ENCODE measurements at regions not wholly inside any gene's neighbourhood (a gene's known extent, or its start where the extent isn't known, plus 50 kb on each side); places are given as distances from the start of the nearest gene placed in this dataset.

DNA sequence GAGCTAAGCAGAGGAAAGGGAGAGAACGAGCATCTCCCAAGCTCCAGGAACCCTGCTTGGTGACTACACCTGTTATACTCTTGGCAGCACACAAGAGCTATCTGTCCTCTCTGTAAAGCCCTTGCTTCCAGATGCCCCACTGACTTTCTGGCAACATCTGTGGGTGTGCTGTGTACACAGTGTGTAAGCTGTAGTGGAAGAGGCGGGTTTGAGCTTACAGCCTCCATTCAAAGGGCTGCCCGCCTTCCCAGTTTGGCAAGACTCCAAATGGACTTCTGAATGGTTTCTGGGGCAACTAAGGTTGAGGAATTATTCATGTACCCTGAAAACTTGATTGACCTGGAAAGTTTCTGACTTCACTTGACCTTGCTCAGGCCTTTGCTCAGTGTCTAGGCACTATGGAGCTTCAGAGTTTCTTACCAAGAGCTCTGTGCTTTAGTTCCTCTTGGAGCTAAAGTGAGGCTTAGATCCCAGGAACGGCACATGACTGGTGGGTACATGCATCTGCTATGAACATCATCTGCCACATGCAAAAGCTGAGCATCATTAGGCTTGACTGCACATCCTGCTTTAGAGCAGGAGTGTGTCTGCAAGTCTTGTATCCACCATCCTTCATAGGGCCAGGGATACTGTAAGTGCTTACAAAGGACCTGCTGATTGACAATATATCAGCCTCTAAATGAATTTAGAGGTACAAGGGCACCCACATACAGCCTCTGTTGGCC is 290.9 kb upstream of the SIX2 start:
- no peak overlapping the region for H2BK12ac ChIP-seq (ENCODE audit: low read length)
- no peak overlapping the region for H2BK5ac ChIP-seq (ENCODE audit: low read depth, low read length, poor library complexity)
- H3K4me2 ChIP-seq (ENCODE audit: low read length): no peak overlapping the region
- H2BK120ac ChIP-seq (ENCODE audit: insufficient read depth, low read length, poor library complexity): no peak overlapping the region
- H3K79me2 ChIP-seq (ENCODE audit: control insufficient read depth, insufficient read depth, low read length, poor library complexity): no peaks in the 10 kb centered on the region
- no peak overlapping the region for H2AK5ac ChIP-seq (ENCODE audit: low read length)
- H3K27ac ChIP-seq (ENCODE audit: low read depth, low read length): no peak overlapping the region
- H4K12ac ChIP-seq (ENCODE audit: low read depth, low read length): no peak overlapping the region
- H4K91ac ChIP-seq (ENCODE audit: low read depth, low read length): no peak overlapping the region
- H3K14ac ChIP-seq (ENCODE audit: low read length): no peak overlapping the region
- no peaks in the 10 kb centered on the region for H3K36me3 ChIP-seq (ENCODE audit: control insufficient read depth in 1 of 2, insufficient read depth in 2 of 2, low read length in 2 of 2)
- H3K4me1 ChIP-seq (ENCODE audit: control insufficient read depth in 1 of 2, insufficient read depth in 2 of 2, low read length in 2 of 2): no peaks in the 10 kb centered on the region
- no peak overlapping the region for H4K8ac ChIP-seq (ENCODE audit: low read depth, low read length)
- WGBS (ENCODE audit: extremely low coverage, insufficient coverage, insufficient read length): no CpG with 5 or more reads among the region's 4 CpGs
- no peaks in the 10 kb centered on the region for H3K79me1 ChIP-seq (ENCODE audit: low read length)
- peaks cover 2% of the 10 kb centered on the region for H3K9me3 ChIP-seq (ENCODE audit: insufficient read depth, low read depth, low read length)
- no peaks in the 10 kb centered on the region for H3K27me3 ChIP-seq (ENCODE audit: insufficient read depth, low read length)
- H2AFZ ChIP-seq (ENCODE audit: insufficient read depth, low read length, poor library complexity): no peak overlapping the region
- no peak for DNase-seq
- H3K4me3 ChIP-seq (ENCODE audit: low read depth, low read length): no peak overlapping the region
- no peak overlapping the region for H3K9ac ChIP-seq (ENCODE audit: low read length)
- no peak overlapping the region for H3K18ac ChIP-seq (ENCODE audit: low read length)
- no peak overlapping the region for H3K4ac ChIP-seq (ENCODE audit: low read depth, low read length)
- no peak overlapping the region for H3K23ac ChIP-seq (ENCODE audit: low read length)

DNA sequence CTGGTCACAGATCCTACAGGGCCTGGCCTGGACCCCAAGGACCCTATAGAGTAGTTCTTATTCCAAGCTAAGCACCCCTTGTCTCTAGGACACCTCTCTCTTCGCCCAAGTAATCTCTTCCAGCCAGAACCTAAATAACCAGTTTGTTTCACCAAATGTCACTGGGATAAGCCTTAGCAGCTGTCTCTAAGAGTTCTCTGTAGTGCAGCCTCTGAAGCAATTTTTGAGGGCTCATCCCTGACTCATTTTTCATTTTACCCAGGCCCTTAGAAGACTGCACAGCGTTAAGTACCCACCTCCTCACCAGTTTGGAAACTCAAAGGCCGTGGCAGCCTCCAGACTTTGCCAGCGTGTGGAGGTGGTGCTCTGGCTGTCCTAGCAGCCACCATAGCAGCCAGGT is 290.1 kb upstream of the SIX2 start:
- Histone ChIP-seq H3K79me1 (ENCODE audit: low read length) (no peaks in the 10 kb centered on the region), H2BK5ac (ENCODE audit: low read depth, low read length, poor library complexity) (no peak overlapping the region), H3K9ac (ENCODE audit: low read length) (no peak overlapping the region), H3K79me2 (ENCODE audit: control insufficient read depth, insufficient read depth, low read length, poor library complexity) (no peaks in the 10 kb centered on the region), H4K91ac (ENCODE audit: low read depth, low read length) (no peak overlapping the region), H2AK5ac (ENCODE audit: low read length) (no peak overlapping the region), H2BK12ac (ENCODE audit: low read length) (no peak overlapping the region), H3K4me2 (ENCODE audit: low read length) (no peak overlapping the region), H3K4ac (ENCODE audit: low read depth, low read length) (no peak overlapping the region), H3K4me1 (ENCODE audit: control insufficient read depth in 1 of 2, insufficient read depth in 2 of 2, low read length in 2 of 2) (no peaks in the 10 kb centered on the region), H3K18ac (ENCODE audit: low read length) (no peak overlapping the region), H4K8ac (ENCODE audit: low read depth, low read length) (no peak overlapping the region), H2AFZ (ENCODE audit: insufficient read depth, low read length, poor library complexity) (no peak overlapping the region), H3K27me3 (ENCODE audit: insufficient read depth, low read length) (no peaks in the 10 kb centered on the region), H3K14ac (ENCODE audit: low read length) (no peak overlapping the region), H3K27ac (ENCODE audit: low read depth, low read length) (no peak overlapping the region), H3K9me3 (ENCODE audit: insufficient read depth, low read depth, low read length) (no peaks in the 10 kb centered on the region), H4K12ac (ENCODE audit: low read depth, low read length) (no peak overlapping the region), H3K23ac (ENCODE audit: low read length) (no peak overlapping the region), H2BK120ac (ENCODE audit: insufficient read depth, low read length, poor library complexity) (no peak overlapping the region), H3K4me3 (ENCODE audit: low read depth, low read length) (no peak overlapping the region), H3K36me3 (ENCODE audit: control insufficient read depth in 1 of 2, insufficient read depth in 2 of 2, low read length in 2 of 2) (no peaks in the 10 kb centered on the region)
- no CpG with 5 or more reads among the region's 4 CpGs for WGBS (ENCODE audit: extremely low coverage, insufficient coverage, insufficient read length)
- DNase-seq: no peak

DNA sequence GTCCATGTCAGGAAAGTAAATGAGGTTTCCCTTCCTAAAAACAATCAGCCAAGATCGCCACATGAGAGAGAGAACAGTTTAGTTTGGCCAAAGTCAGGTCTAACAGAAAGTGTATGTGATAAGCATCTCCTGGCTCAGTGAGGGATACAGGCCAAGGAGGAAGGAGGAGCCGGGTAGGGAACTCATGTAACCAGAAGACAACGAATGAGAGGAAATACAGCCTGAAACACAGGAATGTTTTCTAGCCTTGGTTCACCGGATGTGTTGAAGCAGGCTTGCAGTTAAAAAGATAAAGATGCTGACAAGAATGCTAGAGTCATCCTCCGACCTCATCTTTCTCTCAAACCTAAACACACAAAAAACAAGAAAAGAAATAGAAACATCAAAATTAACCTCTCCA is 283.9 kb upstream of the SIX2 start:
- H3K23ac ChIP-seq (ENCODE audit: low read length): no peak overlapping the region
- no peaks in the 10 kb centered on the region for H3K27me3 ChIP-seq (ENCODE audit: insufficient read depth, low read length)
- no peak overlapping the region for H2BK12ac ChIP-seq (ENCODE audit: low read length)
- H3K9me3 ChIP-seq (ENCODE audit: insufficient read depth, low read depth, low read length): no peaks in the 10 kb centered on the region
- no peak overlapping the region for H3K4ac ChIP-seq (ENCODE audit: low read depth, low read length)
- no peak overlapping the region for H4K91ac ChIP-seq (ENCODE audit: low read depth, low read length)
- DNase-seq: no peak
- no peaks in the 10 kb centered on the region for H3K4me1 ChIP-seq (ENCODE audit: control insufficient read depth in 1 of 2, insufficient read depth in 2 of 2, low read length in 2 of 2)
- H3K79me1 ChIP-seq (ENCODE audit: low read length): no peaks in the 10 kb centered on the region
- H3K27ac ChIP-seq (ENCODE audit: low read depth, low read length): no peak overlapping the region
- H2AFZ ChIP-seq (ENCODE audit: insufficient read depth, low read length, poor library complexity): no peak overlapping the region
- no CpG with 5 or more reads among the region's 5 CpGs for WGBS (ENCODE audit: extremely low coverage, insufficient coverage, insufficient read length)
- no peak overlapping the region for H3K9ac ChIP-seq (ENCODE audit: low read length)
- H2AK5ac ChIP-seq (ENCODE audit: low read length): no peak overlapping the region
- no peak overlapping the region for H4K8ac ChIP-seq (ENCODE audit: low read depth, low read length)
- no peak overlapping the region for H2BK5ac ChIP-seq (ENCODE audit: low read depth, low read length, poor library complexity)
- H3K18ac ChIP-seq (ENCODE audit: low read length): no peak overlapping the region
- H2BK120ac ChIP-seq (ENCODE audit: insufficient read depth, low read length, poor library complexity): no peak overlapping the region
- H3K4me2 ChIP-seq (ENCODE audit: low read length): no peak overlapping the region
- no peak overlapping the region for H3K14ac ChIP-seq (ENCODE audit: low read length)
- H4K12ac ChIP-seq (ENCODE audit: low read depth, low read length): no peak overlapping the region
- no peak overlapping the region for H3K4me3 ChIP-seq (ENCODE audit: low read depth, low read length)
- no peaks in the 10 kb centered on the region for H3K36me3 ChIP-seq (ENCODE audit: control insufficient read depth in 1 of 2, insufficient read depth in 2 of 2, low read length in 2 of 2)
- H3K79me2 ChIP-seq (ENCODE audit: control insufficient read depth, insufficient read depth, low read length, poor library complexity): no peaks in the 10 kb centered on the region

DNA sequence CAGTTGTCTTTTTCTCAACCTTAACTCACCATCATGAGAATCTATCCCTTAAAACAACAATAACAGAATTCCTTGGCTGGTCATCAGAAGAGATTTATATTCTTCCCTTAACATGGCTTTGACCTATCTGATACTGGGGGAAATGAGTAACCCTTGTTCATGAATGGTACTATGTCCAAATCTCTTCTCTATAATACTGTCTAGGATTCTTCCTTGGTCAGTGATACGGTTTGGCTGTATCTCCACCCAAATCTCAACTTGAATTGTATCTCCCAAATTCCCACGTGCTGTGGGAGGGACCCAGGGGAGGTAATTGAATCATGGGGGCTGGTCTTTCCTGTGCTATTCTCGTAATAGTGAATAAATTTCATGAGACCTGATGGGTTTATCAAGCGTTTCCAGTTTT is 282.0 kb upstream of the SIX2 start:
- Histone ChIP-seq H2AFZ (ENCODE audit: insufficient read depth, low read length, poor library complexity) (no peak overlapping the region), H4K91ac (ENCODE audit: low read depth, low read length) (no peak overlapping the region), H3K9ac (ENCODE audit: low read length) (no peak overlapping the region), H3K18ac (ENCODE audit: low read length) (no peak overlapping the region), H4K12ac (ENCODE audit: low read depth, low read length) (no peak overlapping the region), H3K79me2 (ENCODE audit: control insufficient read depth, insufficient read depth, low read length, poor library complexity) (no peaks in the 10 kb centered on the region), H2BK12ac (ENCODE audit: low read length) (no peak overlapping the region), H2BK120ac (ENCODE audit: insufficient read depth, low read length, poor library complexity) (no peak overlapping the region), H3K27ac (ENCODE audit: low read depth, low read length) (no peak overlapping the region), H4K8ac (ENCODE audit: low read depth, low read length) (no peak overlapping the region), H3K36me3 (ENCODE audit: control insufficient read depth in 1 of 2, insufficient read depth in 2 of 2, low read length in 2 of 2) (no peaks in the 10 kb centered on the region), H3K4me3 (ENCODE audit: low read depth, low read length) (no peak overlapping the region), H3K4ac (ENCODE audit: low read depth, low read length) (no peak overlapping the region), H3K14ac (ENCODE audit: low read length) (no peak overlapping the region), H3K23ac (ENCODE audit: low read length) (no peak overlapping the region), H2BK5ac (ENCODE audit: low read depth, low read length, poor library complexity) (no peak overlapping the region), H3K9me3 (ENCODE audit: insufficient read depth, low read depth, low read length) (no peaks in the 10 kb centered on the region), H2AK5ac (ENCODE audit: low read length) (no peak overlapping the region), H3K4me1 (ENCODE audit: control insufficient read depth in 1 of 2, insufficient read depth in 2 of 2, low read length in 2 of 2) (no peaks in the 10 kb centered on the region), H3K27me3 (ENCODE audit: insufficient read depth, low read length) (no peaks in the 10 kb centered on the region), H3K79me1 (ENCODE audit: low read length) (no peaks in the 10 kb centered on the region), H3K4me2 (ENCODE audit: low read length) (no peak overlapping the region)
- WGBS (ENCODE audit: extremely low coverage, insufficient coverage, insufficient read length): no CpG with 5 or more reads among the region's 4 CpGs
- no peak for DNase-seq

Data from trophoblast cell (in vitro differentiated cells and primary cell).